GM23338 (cell line): ENCODE measurements at regions not wholly inside any gene's neighbourhood (a gene's known extent, or its start where the extent isn't known, plus 50 kb on each side); places are given as distances from the start of the nearest gene placed in this dataset.

Experiments used
- ATAC-seq: fragments of 200-7000 bp; cut with Tn5 transposase; 3 replicates; pipeline ENCODE4 v1.9.1; 2020
- DNase-seq: peaks from one replicate; pipeline ENCODE4 v3.0.0-alpha.2; 2015; ENCODE audit warnings: low spot score
- H2AFZ ChIP-seq: fragments of 200-600 bp; sonication (generic); 2 replicates; pipeline ENCODE4 v1.8.0; 2016; ENCODE audit warnings: antibody characterized with exemption, mild to moderate bottlenecking, moderate library complexity
- H3F3A ChIP-seq: fragments of 200-600 bp; sonication (generic); replicated peaks from 2 replicates; pipeline ENCODE4 v1.8.0; 2017; ENCODE audit warnings: antibody characterized with exemption, mixed run types, low read depth
- H3K27ac ChIP-seq: fragments of 200-600 bp; sonication (generic); 2 replicates; pipeline ENCODE4 v1.6.1; 2016; ENCODE audit warnings: low read depth
- H3K27me3 ChIP-seq: fragments of 200-600 bp; sonication (generic); 2 replicates; pipeline ENCODE4 v1.8.0; 2016; ENCODE audit warnings: mild to moderate bottlenecking, mixed run types, moderate library complexity; ENCODE audit not compliant: insufficient read depth
- H3K36me3 ChIP-seq: fragments of 200-600 bp; sonication (generic); 2 replicates; pipeline ENCODE4 v1.8.0; 2016; ENCODE audit warnings: mild to moderate bottlenecking; ENCODE audit not compliant: insufficient read depth
- H3K4me1 ChIP-seq: fragments of 200-600 bp; sonication (generic); 2 replicates; pipeline ENCODE4 v1.8.0; 2016; ENCODE audit warnings: mild to moderate bottlenecking, moderate library complexity; ENCODE audit not compliant: insufficient read depth
- H3K4me2 ChIP-seq: fragments of 200-600 bp; sonication (generic); 2 replicates; pipeline ENCODE4 v1.7.1; 2017; ENCODE audit warnings: mixed run types
- H3K4me3 ChIP-seq: fragments of 200-600 bp; sonication (generic); 2 replicates; pipeline ENCODE4 v1.6.1; 2016; ENCODE audit warnings: mixed run types
- H3K79me2 ChIP-seq: fragments of 200-600 bp; sonication (generic); replicated peaks from 2 replicates; pipeline ENCODE4 v1.8.0; 2017; ENCODE audit warnings: mild to moderate bottlenecking; ENCODE audit not compliant: insufficient read depth
- H3K9me2 ChIP-seq: fragments of 200-600 bp; sonication (generic); 2 replicates; pipeline ENCODE4 v1.8.0; 2017; ENCODE audit not compliant: insufficient read depth
- H4K20me1 ChIP-seq: fragments of 200-600 bp; sonication (generic); replicated peaks from 2 replicates; pipeline ENCODE4 v1.8.0; 2017; ENCODE audit warnings: mild to moderate bottlenecking; ENCODE audit not compliant: insufficient read depth
- H3K27ac Mint-ChIP-seq: 2 replicates; pipeline ENCODE4 v1.8.0; 2020; ENCODE audit warnings: inconsistent platforms, mild to moderate bottlenecking, moderate library complexity, mixed read lengths
- H3K27me3 Mint-ChIP-seq: 3 replicates; pipeline ENCODE4 v1.8.0; 2022; ENCODE audit warnings: low read depth, mild to moderate bottlenecking, moderate library complexity, mixed read lengths, inconsistent platforms; ENCODE audit not compliant: insufficient read depth, poor library complexity
- H3K36me3 Mint-ChIP-seq: 3 replicates; pipeline ENCODE4 v1.8.0; 2021; ENCODE audit warnings: low read depth, mild to moderate bottlenecking, inconsistent platforms, moderate library complexity, mixed read lengths
- H3K4me1 Mint-ChIP-seq: 3 replicates; pipeline ENCODE4 v1.8.0; 2020; ENCODE audit warnings: mild to moderate bottlenecking, inconsistent platforms, mixed read lengths
- H3K4me3 Mint-ChIP-seq: 3 replicates; pipeline ENCODE4 v1.8.0; 2021; ENCODE audit warnings: moderate library complexity, mild to moderate bottlenecking, inconsistent platforms, mixed read lengths
- H3K9me3 Mint-ChIP-seq: 3 replicates; pipeline ENCODE4 v1.8.0; 2020; ENCODE audit warnings: moderate library complexity, mild to moderate bottlenecking, inconsistent platforms, mixed read lengths
- CREB1 ChIP-seq: fragments of 250-450 bp; sonication (Bioruptor Pico); IDR thresholded peaks from 2 replicates; pipeline ENCODE4 v1.5.0; 2020; ENCODE audit warnings: low read depth, mild to moderate bottlenecking, moderate library complexity
- CTCF ChIP-seq, 2 experiments: fragments of 200-600 bp in 1 of 2; sonication (generic) in 1 of 2; conservative IDR thresholded peaks; 2 replicates each; pipeline versions ENCODE4 v1.5.1 to v1.6.1; 2016 to 2017; ENCODE audit warnings: antibody characterized with exemption in 2 of 2, low read depth in 2 of 2, mild to moderate bottlenecking in 2 of 2, moderate library complexity in 1 of 2
- ETS1 ChIP-seq: IDR thresholded peaks from 2 replicates; pipeline ENCODE4 v1.6.1; 2016; ENCODE audit warnings: antibody characterized with exemption
- EZH2 ChIP-seq: fragments of 200-600 bp; sonication (generic); IDR thresholded peaks from one replicate; pipeline ENCODE4 v1.8.0; 2017; ENCODE audit warnings: antibody characterized with exemption, mild to moderate bottlenecking, low read depth; ENCODE audit not compliant: unreplicated experiment
- EZH2phosphoT487 ChIP-seq: fragments of 200-600 bp; sonication (generic); IDR thresholded peaks from one replicate; pipeline ENCODE4 v1.8.1; 2018; ENCODE audit warnings: antibody characterized with exemption; ENCODE audit not compliant: unreplicated experiment
- JUNB ChIP-seq: IDR thresholded peaks from one replicate; pipeline ENCODE4 v1.6.1; 2016; ENCODE audit warnings: antibody characterized with exemption; ENCODE audit not compliant: unreplicated experiment
- NANOG ChIP-seq: IDR thresholded peaks from 2 replicates; pipeline ENCODE4 v1.6.1; 2016; ENCODE audit warnings: antibody characterized with exemption, borderline replicate concordance
- POLR2AphosphoS5 ChIP-seq: IDR thresholded peaks from 2 replicates; pipeline ENCODE4 v1.6.1; 2016; ENCODE audit warnings: antibody characterized with exemption, low read depth
- REST ChIP-seq: IDR thresholded peaks from one replicate; pipeline ENCODE4 v1.6.1; 2018; ENCODE audit warnings: antibody characterized with exemption; ENCODE audit not compliant: unreplicated experiment
- STAT1 ChIP-seq: IDR thresholded peaks from one replicate; pipeline ENCODE4 v1.6.1; 2016; ENCODE audit warnings: antibody characterized with exemption; ENCODE audit not compliant: unreplicated experiment
- ZNF114 ChIP-seq: fragments of 250-450 bp; sonication (Bioruptor Pico); IDR thresholded peaks from 2 replicates; pipeline ENCODE4 v1.5.0; 2020; ENCODE audit warnings: mild to moderate bottlenecking, moderate library complexity
- ZNF331 ChIP-seq: fragments of 250-450 bp; sonication (Bioruptor Pico); IDR thresholded peaks from 2 replicates; pipeline ENCODE4 v1.5.0; 2020; ENCODE audit warnings: low read depth, mild to moderate bottlenecking, moderate library complexity
- ZNF462 ChIP-seq: fragments of 250-450 bp; sonication (Bioruptor Pico); IDR thresholded peaks from 2 replicates; pipeline ENCODE4 v1.5.0; 2020; ENCODE audit warnings: mild to moderate bottlenecking, moderate library complexity

- Histone ChIP-seq H3K27ac (no peak overlapping the region), H3K9me2 (no peaks in the 10 kb centered on the region), H3K4me1 (no peaks in the 10 kb centered on the region), H3K36me3 (no peaks in the 10 kb centered on the region), H3K4me3 (no peak overlapping the region), H3K4me2 (no peak overlapping the region), H3K27me3 (no peaks in the 10 kb centered on the region), H2AFZ (no peak overlapping the region), H3F3A (no peaks in the 10 kb centered on the region), H3K79me2 (no peaks in the 10 kb centered on the region), H4K20me1 (no peaks in the 10 kb centered on the region)
- Mint-ChIP-seq H3K4me1 (peaks cover 10% of the 10 kb centered on the region), H3K27ac (no peak overlapping the region), H3K9me3 (no peaks in the 10 kb centered on the region), H3K36me3 (no peaks in the 10 kb centered on the region), H3K27me3 (peaks cover 12% of the 10 kb centered on the region), H3K4me3 (no peak overlapping the region)
- TF ChIP-seq EZH2 (no peak), EZH2phosphoT487 (no peak), JUNB (no peak), NANOG (no peak), REST (no peak), ZNF462 (CRISPR knock-in tag) (no peak), STAT1 (no peak), CREB1 (CRISPR knock-in tag) (no peak), CTCF (conservative IDR thresholded peaks at IDR 0.05; ENCODE audit: low read depth in 2 of 2) (no peak), ZNF331 (CRISPR knock-in tag) (no peak), POLR2AphosphoS5 (no peak), ZNF114 (CRISPR knock-in tag) (no peak), ETS1 (no peak)
- DNase-seq = no peak
- no peak for ATAC-seq
Measured at GRCh38 chr16:86050591-86051367, 151.8 kb downstream of the IRF8 start.
